Thyroid gland (tissue), 4 donors: ENCODE measurements at regions not wholly inside any gene's neighbourhood (a gene's known extent, or its start where the extent isn't known, plus 50 kb on each side); places are given as distances from the start of the nearest gene placed in this dataset.
"Not testable (repeated sequence)": the region's sequence is repeated elsewhere in the genome, so short reads cannot be mapped to it uniquely, and the experiment has no call there.

Experiments
- POLR2A ChIP-seq, 2 donors: fragments of 450-650 bp; IDR thresholded peaks; one replicate each; pipeline ENCODE4 v1.6.1; 2017; ENCODE audit warnings: antibody characterized with exemption in 2 of 2, mild to moderate bottlenecking in 2 of 2, moderate library complexity in 1 of 2
- TF ChIP-seq, protein P1 (sequence below), 6 experiments: fragments of 200-600 bp in 3 of 6; fragments of 450-650 bp in 3 of 6; sonication (generic) in 3 of 6; IDR thresholded peaks; one replicate each; pipeline ENCODE4 v1.5.1; 2016 to 2019; ENCODE audit warnings: antibody characterized with exemption in 6 of 6, mild to moderate bottlenecking in 2 of 6, inconsistent platforms in 1 of 6, moderate library complexity in 1 of 6

DNA sequence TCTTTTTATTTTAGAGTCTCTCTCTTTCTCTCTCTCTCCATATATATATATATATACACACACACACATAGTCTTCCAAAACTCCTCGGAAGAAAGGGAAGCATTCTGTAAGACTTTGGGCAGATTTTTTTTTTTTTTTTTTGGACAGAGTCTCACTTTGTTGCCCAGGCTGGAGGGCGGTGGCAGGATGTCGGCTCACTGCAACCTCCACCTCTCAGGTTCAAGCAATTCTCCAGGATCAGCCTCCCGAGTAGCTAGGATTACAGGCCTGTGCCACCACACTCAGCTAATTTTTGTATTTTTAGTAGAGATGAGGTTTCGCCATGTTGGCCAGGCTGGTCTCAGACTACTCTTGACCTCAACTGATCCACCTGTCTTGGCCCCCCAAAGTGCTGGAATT is 161.4 kb downstream of the GOLGA6L6 start:
- TF ChIP-seq, protein P1, sequence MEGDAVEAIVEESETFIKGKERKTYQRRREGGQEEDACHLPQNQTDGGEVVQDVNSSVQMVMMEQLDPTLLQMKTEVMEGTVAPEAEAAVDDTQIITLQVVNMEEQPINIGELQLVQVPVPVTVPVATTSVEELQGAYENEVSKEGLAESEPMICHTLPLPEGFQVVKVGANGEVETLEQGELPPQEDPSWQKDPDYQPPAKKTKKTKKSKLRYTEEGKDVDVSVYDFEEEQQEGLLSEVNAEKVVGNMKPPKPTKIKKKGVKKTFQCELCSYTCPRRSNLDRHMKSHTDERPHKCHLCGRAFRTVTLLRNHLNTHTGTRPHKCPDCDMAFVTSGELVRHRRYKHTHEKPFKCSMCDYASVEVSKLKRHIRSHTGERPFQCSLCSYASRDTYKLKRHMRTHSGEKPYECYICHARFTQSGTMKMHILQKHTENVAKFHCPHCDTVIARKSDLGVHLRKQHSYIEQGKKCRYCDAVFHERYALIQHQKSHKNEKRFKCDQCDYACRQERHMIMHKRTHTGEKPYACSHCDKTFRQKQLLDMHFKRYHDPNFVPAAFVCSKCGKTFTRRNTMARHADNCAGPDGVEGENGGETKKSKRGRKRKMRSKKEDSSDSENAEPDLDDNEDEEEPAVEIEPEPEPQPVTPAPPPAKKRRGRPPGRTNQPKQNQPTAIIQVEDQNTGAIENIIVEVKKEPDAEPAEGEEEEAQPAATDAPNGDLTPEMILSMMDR (IDR thresholded peaks at IDR 0.05) = not testable (repeated sequence)
- not testable (repeated sequence) for TF ChIP-seq POLR2A (IDR thresholded peaks at IDR 0.05)
